ENCODE measurements at regions not wholly inside any gene's neighbourhood (a gene's known extent, or its start where the extent isn't known, plus 50 kb on each side); places are given as distances from the start of the nearest gene placed in this dataset.

DNA sequence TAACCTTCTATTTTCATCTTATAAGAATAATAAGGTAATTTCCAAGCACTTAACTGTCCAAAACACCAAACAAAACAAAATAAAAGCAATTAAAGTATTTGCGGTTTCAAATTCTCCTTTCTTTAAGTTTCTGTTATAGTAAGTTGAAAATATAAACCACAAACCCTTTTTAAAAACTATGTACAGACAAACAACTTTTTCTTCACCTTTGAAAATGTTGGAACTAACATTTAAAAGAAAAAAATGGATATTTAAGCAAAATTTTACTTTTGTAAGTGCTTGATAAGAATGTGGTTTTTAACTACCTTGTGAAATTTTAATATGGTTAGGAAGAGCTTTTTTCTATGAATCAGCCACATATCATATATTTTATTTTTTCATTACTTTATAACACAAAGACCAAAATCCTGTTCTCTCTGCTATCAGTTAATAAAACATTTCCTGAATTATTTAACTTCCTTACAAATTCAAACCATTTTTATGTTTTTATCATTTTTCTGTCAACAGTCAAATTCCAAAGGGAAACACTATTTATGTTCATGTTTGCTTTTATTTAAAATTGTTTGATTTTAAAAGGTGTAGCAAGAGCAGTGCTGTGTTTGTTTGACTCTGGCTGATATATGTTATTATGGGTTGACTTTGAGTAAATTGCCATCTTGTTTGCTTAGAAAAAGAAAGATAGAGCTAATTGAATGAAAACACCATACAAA, 554.1 kb upstream of the KLHL1 start:
- Mint-ChIP-seq H3K9me3 (ENCODE audit: unreplicated experiment) (no peaks in the 10 kb centered on the region), H3K4me3 (ENCODE audit: unreplicated experiment) (no peak overlapping the region), H3K36me3 (ENCODE audit: low read depth, unreplicated experiment) (no peaks in the 10 kb centered on the region), H3K4me1 (ENCODE audit: low read depth, unreplicated experiment) (no peaks in the 10 kb centered on the region), H3K27ac (ENCODE audit: unreplicated experiment) (no peak overlapping the region), H3K27me3 (ENCODE audit: low read depth, unreplicated experiment) (no peaks in the 10 kb centered on the region)
- H3K9me3 ChIP-seq (ENCODE audit: insufficient read depth, low read depth, low read length): no peaks in the 10 kb centered on the region
- no peak overlapping the region for H3K4me2 ChIP-seq (ENCODE audit: low read length)
- H3K9ac ChIP-seq (ENCODE audit: low read length): no peak overlapping the region
- H3K27me3 ChIP-seq (ENCODE audit: insufficient read depth, low read length): no peaks in the 10 kb centered on the region
- H3K4me3 ChIP-seq (ENCODE audit: insufficient read depth, low read depth, low read length): no peak overlapping the region
- H3K27ac ChIP-seq (ENCODE audit: low read depth, low read length): no peak overlapping the region
- H4K20me1 ChIP-seq (ENCODE audit: insufficient read depth, low read length): no peaks in the 10 kb centered on the region
- H2AFZ ChIP-seq (ENCODE audit: low read depth, low read length): no peak overlapping the region
- H3K4me1 ChIP-seq (ENCODE audit: insufficient read depth, low read length): no peaks in the 10 kb centered on the region
- no peaks in the 10 kb centered on the region for H3K79me2 ChIP-seq (ENCODE audit: insufficient read depth, low read length)
- DNase-seq (ENCODE audit: low read depth): no peak
- TF ChIP-seq CTCF (IDR thresholded peaks at IDR 0.05; ENCODE audit: insufficient read depth, low read depth, low read length): no peak
- TF ChIP-seq EZH2 (IDR thresholded peaks at IDR 0.05; ENCODE audit: insufficient read depth, low read length): no peak
- no peaks in the 10 kb centered on the region for H3K36me3 ChIP-seq (ENCODE audit: insufficient read depth, low read length)
- FAIRE-seq: no peak

DNA sequence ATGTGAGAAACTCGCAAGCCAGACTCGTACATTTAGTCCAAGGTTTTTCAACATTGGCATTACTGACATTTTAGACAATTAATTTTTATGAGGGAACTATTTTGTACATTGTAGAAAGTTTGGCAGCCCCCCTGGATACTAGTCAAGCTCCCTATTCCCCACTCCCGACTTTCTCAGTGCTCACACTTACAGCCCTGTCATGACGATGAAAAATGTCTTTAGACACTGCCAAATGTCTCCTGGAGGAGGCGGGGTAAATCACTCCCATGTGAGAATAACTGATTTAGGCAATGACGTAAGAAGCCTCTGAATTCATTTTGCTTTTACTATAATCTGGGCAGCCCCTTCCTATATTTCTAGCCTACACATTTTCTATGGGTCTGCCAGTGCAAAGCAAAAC, 535.8 kb upstream of the KLHL1 start:
- FAIRE-seq (no peak), DNase-seq (ENCODE audit: low read depth) (no peak)
- no peaks in the 10 kb centered on the region for H3K79me2 ChIP-seq (ENCODE audit: insufficient read depth, low read length)
- H3K36me3 ChIP-seq (ENCODE audit: insufficient read depth, low read length): no peaks in the 10 kb centered on the region
- H3K9me3 ChIP-seq (ENCODE audit: insufficient read depth, low read depth, low read length): no peaks in the 10 kb centered on the region
- Mint-ChIP-seq H3K27ac (ENCODE audit: unreplicated experiment) (no peak overlapping the region), H3K9me3 (ENCODE audit: unreplicated experiment) (no peaks in the 10 kb centered on the region), H3K4me3 (ENCODE audit: unreplicated experiment) (no peak overlapping the region), H3K4me1 (ENCODE audit: low read depth, unreplicated experiment) (no peaks in the 10 kb centered on the region), H3K27me3 (ENCODE audit: low read depth, unreplicated experiment) (no peaks in the 10 kb centered on the region), H3K36me3 (ENCODE audit: low read depth, unreplicated experiment) (no peaks in the 10 kb centered on the region)
- TF ChIP-seq EZH2 (IDR thresholded peaks at IDR 0.05; ENCODE audit: insufficient read depth, low read length): no peak
- TF ChIP-seq CTCF (IDR thresholded peaks at IDR 0.05; ENCODE audit: insufficient read depth, low read depth, low read length): no peak
- H3K4me1 ChIP-seq (ENCODE audit: insufficient read depth, low read length): no peaks in the 10 kb centered on the region
- no peaks in the 10 kb centered on the region for H4K20me1 ChIP-seq (ENCODE audit: insufficient read depth, low read length)
- no peak overlapping the region for H3K4me3 ChIP-seq (ENCODE audit: insufficient read depth, low read depth, low read length)
- H3K27ac ChIP-seq (ENCODE audit: low read depth, low read length): no peak overlapping the region
- no peak overlapping the region for H3K4me2 ChIP-seq (ENCODE audit: low read length)
- no peak overlapping the region for H3K9ac ChIP-seq (ENCODE audit: low read length)
- no peaks in the 10 kb centered on the region for H3K27me3 ChIP-seq (ENCODE audit: insufficient read depth, low read length)
- no peak overlapping the region for H2AFZ ChIP-seq (ENCODE audit: low read depth, low read length)

DNA sequence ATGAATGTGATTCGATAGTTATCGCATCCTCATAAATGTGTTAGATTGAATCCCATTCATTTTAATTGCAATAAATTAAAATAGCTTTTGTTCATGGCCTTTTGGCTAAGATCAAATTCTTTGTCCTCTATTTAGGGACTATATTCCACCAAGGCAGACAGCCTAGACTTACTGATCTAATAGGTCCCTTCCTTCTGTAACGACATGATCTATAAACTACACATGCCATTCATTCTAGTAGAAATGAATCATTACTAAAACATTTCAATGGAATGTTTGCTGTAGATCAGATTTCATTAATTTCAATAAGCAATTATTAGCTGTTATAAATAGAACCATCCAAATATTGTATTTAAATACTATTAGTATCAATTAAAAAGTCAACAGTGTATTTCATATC, 526.6 kb upstream of the KLHL1 start:
- H3K4me1 ChIP-seq (ENCODE audit: insufficient read depth, low read length): no peaks in the 10 kb centered on the region
- H3K9me3 ChIP-seq (ENCODE audit: insufficient read depth, low read depth, low read length): no peaks in the 10 kb centered on the region
- peaks cover 8% of the 10 kb centered on the region for H3K4me1 Mint-ChIP-seq (ENCODE audit: low read depth, unreplicated experiment)
- DNase-seq (ENCODE audit: low read depth) (no peak), FAIRE-seq (no peak)
- H3K79me2 ChIP-seq (ENCODE audit: insufficient read depth, low read length): no peaks in the 10 kb centered on the region
- no peaks in the 10 kb centered on the region for H4K20me1 ChIP-seq (ENCODE audit: insufficient read depth, low read length)
- no peak overlapping the region for H2AFZ ChIP-seq (ENCODE audit: low read depth, low read length)
- H3K4me3 ChIP-seq (ENCODE audit: insufficient read depth, low read depth, low read length): no peak overlapping the region
- H3K4me2 ChIP-seq (ENCODE audit: low read length): no peak overlapping the region
- H3K4me3 Mint-ChIP-seq (ENCODE audit: unreplicated experiment): no peak overlapping the region
- no peaks in the 10 kb centered on the region for H3K36me3 Mint-ChIP-seq (ENCODE audit: low read depth, unreplicated experiment)
- no peaks in the 10 kb centered on the region for H3K27me3 ChIP-seq (ENCODE audit: insufficient read depth, low read length)
- no peaks in the 10 kb centered on the region for H3K9me3 Mint-ChIP-seq (ENCODE audit: unreplicated experiment)
- no peak overlapping the region for H3K9ac ChIP-seq (ENCODE audit: low read length)
- H3K27ac ChIP-seq (ENCODE audit: low read depth, low read length): no peak overlapping the region
- no peaks in the 10 kb centered on the region for H3K27me3 Mint-ChIP-seq (ENCODE audit: low read depth, unreplicated experiment)
- H3K27ac Mint-ChIP-seq (ENCODE audit: unreplicated experiment): no peak overlapping the region
- no peaks in the 10 kb centered on the region for H3K36me3 ChIP-seq (ENCODE audit: insufficient read depth, low read length)
- no peak for TF ChIP-seq CTCF (IDR thresholded peaks at IDR 0.05; ENCODE audit: insufficient read depth, low read depth, low read length)
- TF ChIP-seq EZH2 (IDR thresholded peaks at IDR 0.05; ENCODE audit: insufficient read depth, low read length): no peak

Data from astrocyte (in vitro differentiated cells and primary cell).